IMR-90 (cell line): ENCODE measurements at regions not wholly inside any gene's neighbourhood (a gene's known extent, or its start where the extent isn't known, plus 50 kb on each side); places are given as distances from the start of the nearest gene placed in this dataset.

Experiments
- ATAC-seq: fragments of 200-7000 bp; cut with Tn5 transposase; 2 replicates; pipeline ENCODE4 v1.9.1; 2020; ENCODE audit warnings: low read depth, mild to moderate bottlenecking, moderate library complexity
- BruUV-seq: library from RNA; stranded (reverse); fragments of 400-500 nt; replicated peaks from 2 replicates; lab custom pipeline; 2021; lab: Mats Ljungman, UMichigan
- CTCF ChIA-PET: fragments of 300-600 bp; formaldehyde crosslinking; extraction: SDS; loops from one replicate; lab custom pipeline; 2021; ENCODE audit warnings: antibody characterized with exemption; lab: Yijun Ruan, JAX
- POLR2A ChIA-PET: fragments of 300-600 bp; sonication (Branson Sonifier 250); formaldehyde crosslinking; loops from one replicate; lab custom pipeline; 2022; ENCODE audit warnings: antibody characterized with exemption; ENCODE audit not compliant: unreplicated experiment; lab: Charles Lee
- DNase-seq: peaks from one replicate; pipeline ENCODE4 v3.0.0; 2013
- H2AFZ ChIP-seq: replicated peaks from 2 replicates; pipeline ENCODE3; 2013; ENCODE audit warnings: low read length, mild to moderate bottlenecking; ENCODE audit not compliant: poor library complexity
- H2AK5ac ChIP-seq: 2 replicates; pipeline ENCODE4 v1.6.1; 2013; ENCODE audit warnings: low read depth, low read length, inconsistent platforms
- H2AK9ac ChIP-seq: replicated peaks from 2 replicates; pipeline ENCODE3; 2013; ENCODE audit warnings: mild to moderate bottlenecking, low read depth, low read length, moderate library complexity; ENCODE audit not compliant: poor library complexity
- H2BK120ac ChIP-seq: 2 replicates; pipeline ENCODE4 v1.6.1; 2013; ENCODE audit warnings: low read depth, low read length, inconsistent platforms
- H2BK15ac ChIP-seq: 3 replicates; pipeline ENCODE4 v1.6.1; 2013; ENCODE audit warnings: low read depth, low read length, inconsistent platforms
- H2BK20ac ChIP-seq: 2 replicates; pipeline ENCODE4 v1.6.1; 2013; ENCODE audit warnings: low read depth, mild to moderate bottlenecking, inconsistent platforms, low read length, moderate library complexity
- H2BK5ac ChIP-seq: 2 replicates; pipeline ENCODE4 v1.6.1; 2013; ENCODE audit warnings: mild to moderate bottlenecking, low read depth, low read length, inconsistent platforms; ENCODE audit not compliant: poor library complexity, severe bottlenecking
- H3K14ac ChIP-seq: replicated peaks from 2 replicates; pipeline ENCODE4 v1.6.1; 2013; ENCODE audit warnings: low read depth, low read length, inconsistent platforms
- H3K18ac ChIP-seq: 2 replicates; pipeline ENCODE4 v1.6.1; 2013; ENCODE audit warnings: low read depth, low read length, control low read depth
- H3K23ac ChIP-seq: 2 replicates; pipeline ENCODE4 v1.6.1; 2013; ENCODE audit warnings: low read depth, low read length, inconsistent platforms
- H3K27ac ChIP-seq: 2 replicates; pipeline ENCODE4 v1.5.1; 2013; ENCODE audit warnings: mild to moderate bottlenecking, control low read depth, low read length; ENCODE audit not compliant: insufficient read depth
- H3K27me3 ChIP-seq: 2 replicates; pipeline ENCODE4 v1.6.1; 2013; ENCODE audit warnings: low read length; ENCODE audit not compliant: control insufficient read depth, insufficient read depth
- H3K36me3 ChIP-seq: 2 replicates; pipeline ENCODE4 v1.6.1; 2013; ENCODE audit warnings: low read length, mixed read lengths; ENCODE audit not compliant: control insufficient read depth, insufficient read depth
- H3K4ac ChIP-seq: 2 replicates; pipeline ENCODE4 v1.6.1; 2013; ENCODE audit warnings: low read depth, low read length, inconsistent platforms
- H3K4me1 ChIP-seq: 2 replicates; pipeline ENCODE4 v1.6.1; 2013; ENCODE audit warnings: low read length, mixed read lengths; ENCODE audit not compliant: control insufficient read depth, insufficient read depth
- H3K4me2 ChIP-seq: 2 replicates; pipeline ENCODE4 v1.6.1; 2013; ENCODE audit warnings: low read depth, mild to moderate bottlenecking, control low read depth, low read length, moderate library complexity
- H3K4me3 ChIP-seq: 2 replicates; pipeline ENCODE4 v1.5.1; 2013; ENCODE audit warnings: low read depth, mild to moderate bottlenecking, control low read depth, low read length, moderate library complexity; ENCODE audit not compliant: insufficient read depth
- H3K56ac ChIP-seq: 2 replicates; pipeline ENCODE4 v1.6.1; 2013; ENCODE audit warnings: low read length, inconsistent platforms; ENCODE audit not compliant: insufficient read depth; ENCODE audit errors: extremely low read depth
- H3K79me1 ChIP-seq, 2 experiments: 2 replicates each; pipeline ENCODE4 v1.6.1; 2013; ENCODE audit warnings: low read length in 2 of 2, inconsistent platforms in 1 of 2, low read depth in 1 of 2
- H3K9ac ChIP-seq: 2 replicates; pipeline ENCODE4 v1.6.1; 2013; ENCODE audit warnings: low read depth, low read length, control low read depth
- H3K9me1 ChIP-seq: 2 replicates; pipeline ENCODE4 v1.6.1; 2013; ENCODE audit warnings: low read length, inconsistent platforms; ENCODE audit not compliant: insufficient read depth
- H3K9me3 ChIP-seq: 2 replicates; pipeline ENCODE4 v1.6.1; 2013; ENCODE audit warnings: low read length; ENCODE audit not compliant: control insufficient read depth, insufficient read depth
- H4K20me1 ChIP-seq: 2 replicates; pipeline ENCODE4 v1.6.1; 2013; ENCODE audit warnings: low read length, inconsistent platforms; ENCODE audit not compliant: insufficient read depth
- H4K5ac ChIP-seq: 2 replicates; pipeline ENCODE4 v1.6.1; 2013; ENCODE audit warnings: mild to moderate bottlenecking, low read depth, low read length, control low read depth
- H4K8ac ChIP-seq, 2 experiments: 2 replicates each; pipeline ENCODE4 v1.6.1; 2013; ENCODE audit warnings: low read depth in 2 of 2, low read length in 2 of 2, control low read depth in 1 of 2, inconsistent platforms in 1 of 2
- H4K91ac ChIP-seq: 2 replicates; pipeline ENCODE4 v1.6.1; 2013; ENCODE audit warnings: low read depth, low read length, inconsistent platforms; ENCODE audit not compliant: insufficient read depth
- BHLHE40 ChIP-seq: fragments of 150-350 bp; IDR thresholded peaks from 2 replicates; pipeline ENCODE4 v1.6.1; 2016; ENCODE audit warnings: mild to moderate bottlenecking, low read depth, low read length
- CHD1 ChIP-seq: IDR thresholded peaks from 2 replicates; pipeline ENCODE4 v1.6.1; 2012; ENCODE audit warnings: low read depth, low read length, improper control_type of control experiment
- MAZ ChIP-seq: IDR thresholded peaks from 2 replicates; pipeline ENCODE4 v1.6.1; 2012; ENCODE audit warnings: low read depth, mild to moderate bottlenecking, low read length, improper control_type of control experiment, moderate library complexity, borderline replicate concordance
- NFE2L2 ChIP-seq: fragments of 150-350 bp; IDR thresholded peaks from 2 replicates; pipeline ENCODE4 v1.6.1; 2016; ENCODE audit warnings: low read depth, mild to moderate bottlenecking, low read length
- POLR2A ChIP-seq: IDR thresholded peaks from 2 replicates; pipeline ENCODE4 v1.6.1; 2012; ENCODE audit warnings: mild to moderate bottlenecking, low read depth, low read length
- RFX5 ChIP-seq: IDR thresholded peaks from 2 replicates; pipeline ENCODE4 v1.8.0; 2012; ENCODE audit warnings: low read depth, mild to moderate bottlenecking, low read length, moderate library complexity
- SMC3 ChIP-seq: fragments of 150-350 bp; IDR thresholded peaks from 2 replicates; pipeline ENCODE4 v1.6.1; 2016; ENCODE audit warnings: low read depth, mild to moderate bottlenecking, antibody characterized with exemption, low read length, moderate library complexity
- USF2 ChIP-seq: fragments of 150-350 bp; IDR thresholded peaks from 2 replicates; pipeline ENCODE4 v1.6.1; 2017; ENCODE audit warnings: mild to moderate bottlenecking, antibody characterized with exemption, low read length, low read depth
- WGBS, 2 experiments: methylation state at CpG; one replicate each; pipeline versions ENCODE4 v1.1.5 to v1.1.7; 2013; ENCODE audit warnings: missing lambda C conversion rate in 2 of 2; ENCODE audit not compliant: insufficient read length in 1 of 2; ENCODE audit errors: extremely low coverage in 2 of 2; 5-methylcytosine and 5-hydroxymethylcytosine counted together
- dilution Hi-C: fragments of 300-500 bp; cut with HindIII; formaldehyde crosslinking; loops from one replicate; pipeline ENCODE4 v1.14.3; 2018; ENCODE audit warnings: low sequenced_read_pairs; ENCODE audit not compliant: unreplicated experiment
- in situ Hi-C: fragments of 300-500 bp; cut with MboI; formaldehyde crosslinking; loops from 3 replicates; pipeline ENCODE4 v1.14.3; 2019; ENCODE audit warnings: low sequenced_read_pairs, inconsistent platforms, mixed read lengths
- intact Hi-C: fragments of 100-400 bp; cut with micrococcal nuclease; formaldehyde crosslinking; loops from 2 replicates; pipeline ENCODE4 v1.10.0; 2022
- TF ChIP-seq, protein P1 (sequence below): conservative IDR thresholded peaks from 2 replicates; pipeline ENCODE4 v1.5.1; 2012; ENCODE audit warnings: mild to moderate bottlenecking, low read depth, low read length, improper control_type of control experiment

DNA sequence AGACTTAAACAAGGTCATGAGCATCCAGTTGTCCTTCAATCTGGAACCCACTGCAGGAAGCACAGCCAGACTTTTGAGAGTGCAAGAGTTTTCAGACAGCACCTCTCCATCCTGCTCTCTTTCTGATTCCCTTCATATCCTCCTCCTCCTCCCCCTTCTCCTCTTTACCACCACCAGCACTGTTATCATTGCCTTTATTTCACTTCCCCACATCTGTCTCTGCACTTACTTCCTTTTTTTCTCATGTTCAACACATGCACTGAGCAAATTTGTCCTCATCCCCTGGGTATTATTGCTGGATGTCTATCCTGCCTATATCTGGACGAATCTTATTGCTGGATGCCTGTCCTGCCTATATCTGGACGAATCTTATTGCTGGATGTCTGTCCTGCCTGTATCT, 554.8 kb downstream of the DHX35 start:
- Histone ChIP-seq H3K9me1 (no peaks in the 10 kb centered on the region), H4K5ac (no peak overlapping the region), H3K27ac (no peak overlapping the region), H3K4me2 (no peak overlapping the region), H2BK120ac (no peak overlapping the region), H2BK5ac (no peak overlapping the region), H3K36me3 (no peaks in the 10 kb centered on the region), H2BK20ac (no peak overlapping the region), H3K4me3 (no peak overlapping the region), H3K27me3 (no peaks in the 10 kb centered on the region), H3K4ac (no peak overlapping the region), H3K4me1 (no peaks in the 10 kb centered on the region), H3K56ac (no peak overlapping the region), H4K91ac (no peak overlapping the region), H2AK9ac (no peak overlapping the region), H2AFZ (no peak overlapping the region), H4K20me1 (no peaks in the 10 kb centered on the region), H3K79me1 (no peaks in the 10 kb centered on the region), H3K18ac (no peak overlapping the region), H3K23ac (no peak overlapping the region), H3K9me3 (peaks cover 14% of the 10 kb centered on the region), H3K14ac (no peak overlapping the region), H2BK15ac (no peak overlapping the region), H2AK5ac (no peak overlapping the region), H3K9ac (no peak overlapping the region), H4K8ac (no peak overlapping the region)
- intact Hi-C loops (no loop called here), in situ Hi-C loops (no loop called here), dilution Hi-C loops (no loop called here)
- CTCF ChIA-PET: no interaction called here
- BruUV-seq: no TSS peak
- no peak for DNase-seq
- ATAC-seq: no peak
- POLR2A ChIA-PET: no interaction called here
- WGBS, 2 experiments: 0% methylated on average over 1 of the region's 2 CpGs; no CpG with 5 or more reads in 1 of the 2 experiments
- TF ChIP-seq USF2 (no peak), MAZ (no peak), NFE2L2 (no peak), POLR2A (no peak), CHD1 (no peak), SMC3 (no peak), RFX5 (no peak), BHLHE40 (no peak)
- TF ChIP-seq, protein P1, sequence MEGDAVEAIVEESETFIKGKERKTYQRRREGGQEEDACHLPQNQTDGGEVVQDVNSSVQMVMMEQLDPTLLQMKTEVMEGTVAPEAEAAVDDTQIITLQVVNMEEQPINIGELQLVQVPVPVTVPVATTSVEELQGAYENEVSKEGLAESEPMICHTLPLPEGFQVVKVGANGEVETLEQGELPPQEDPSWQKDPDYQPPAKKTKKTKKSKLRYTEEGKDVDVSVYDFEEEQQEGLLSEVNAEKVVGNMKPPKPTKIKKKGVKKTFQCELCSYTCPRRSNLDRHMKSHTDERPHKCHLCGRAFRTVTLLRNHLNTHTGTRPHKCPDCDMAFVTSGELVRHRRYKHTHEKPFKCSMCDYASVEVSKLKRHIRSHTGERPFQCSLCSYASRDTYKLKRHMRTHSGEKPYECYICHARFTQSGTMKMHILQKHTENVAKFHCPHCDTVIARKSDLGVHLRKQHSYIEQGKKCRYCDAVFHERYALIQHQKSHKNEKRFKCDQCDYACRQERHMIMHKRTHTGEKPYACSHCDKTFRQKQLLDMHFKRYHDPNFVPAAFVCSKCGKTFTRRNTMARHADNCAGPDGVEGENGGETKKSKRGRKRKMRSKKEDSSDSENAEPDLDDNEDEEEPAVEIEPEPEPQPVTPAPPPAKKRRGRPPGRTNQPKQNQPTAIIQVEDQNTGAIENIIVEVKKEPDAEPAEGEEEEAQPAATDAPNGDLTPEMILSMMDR: no peak
